Lower leg skin (tissue), 4 donors: ENCODE measurements at regions not wholly inside any gene's neighbourhood (a gene's known extent, or its start where the extent isn't known, plus 50 kb on each side); places are given as distances from the start of the nearest gene placed in this dataset.
"Not testable (repeated sequence)": the region's sequence is repeated elsewhere in the genome, so short reads cannot be mapped to it uniquely, and the experiment has no call there.

Source experiments
- DNase-seq, 2 donors: peaks; one replicate each; pipeline ENCODE4 v3.0.0-alpha.2; 2019; ENCODE audit warnings: low spot score in 2 of 2
- H3K4me3 ChIP-seq: fragments of 200-600 bp; sonication (generic); 2 replicates; pipeline ENCODE4 v1.5.1; 2017; ENCODE audit warnings: mild to moderate bottlenecking, low read depth; ENCODE audit not compliant: poor library complexity, severe bottlenecking
- POLR2A ChIP-seq, 2 donors: fragments of 450-650 bp; IDR thresholded peaks; one replicate each; pipeline ENCODE4 v1.6.1; 2016 to 2017; ENCODE audit warnings: antibody characterized with exemption in 2 of 2, mild to moderate bottlenecking in 1 of 2, moderate library complexity in 1 of 2
- WGBS, 2 donors: methylation state at CpG; one replicate each; pipeline ENCODE4 v1.1.5; 2018; 5-methylcytosine and 5-hydroxymethylcytosine counted together
- intact Hi-C: fragments of 100-400 bp; cut with DNase I; formaldehyde crosslinking; loops from one replicate; pipeline ENCODE4 v1.15.0; 2023; ENCODE audit warnings: low total_unique reads
- TF ChIP-seq, protein P1 (sequence below), 3 donors: fragments of 450-650 bp; IDR thresholded peaks; one replicate each; pipeline ENCODE4 v1.5.1; 2016; ENCODE audit warnings: antibody characterized with exemption in 3 of 3, mild to moderate bottlenecking in 3 of 3, moderate library complexity in 2 of 3

DNA sequence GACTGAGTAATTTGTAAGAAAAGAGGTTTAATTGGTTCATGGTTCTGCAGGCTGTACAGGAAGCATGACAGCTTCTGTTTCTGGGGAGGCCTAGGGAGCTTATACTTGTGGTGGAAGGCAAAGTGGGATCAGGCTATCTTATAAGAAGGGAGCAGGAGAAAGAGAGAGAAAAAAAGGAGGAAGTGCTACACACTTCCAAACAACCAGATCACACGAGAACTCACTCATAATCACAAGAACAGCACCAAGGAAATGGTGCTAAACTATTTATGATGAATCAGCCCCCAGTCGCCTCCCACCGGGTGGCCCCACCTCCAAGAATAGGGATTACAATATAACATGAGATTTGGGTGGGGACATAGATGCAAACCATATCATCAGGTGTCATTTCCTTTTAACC, 89.1 kb upstream of the KCNMA1 start:
- TF ChIP-seq, protein P1, sequence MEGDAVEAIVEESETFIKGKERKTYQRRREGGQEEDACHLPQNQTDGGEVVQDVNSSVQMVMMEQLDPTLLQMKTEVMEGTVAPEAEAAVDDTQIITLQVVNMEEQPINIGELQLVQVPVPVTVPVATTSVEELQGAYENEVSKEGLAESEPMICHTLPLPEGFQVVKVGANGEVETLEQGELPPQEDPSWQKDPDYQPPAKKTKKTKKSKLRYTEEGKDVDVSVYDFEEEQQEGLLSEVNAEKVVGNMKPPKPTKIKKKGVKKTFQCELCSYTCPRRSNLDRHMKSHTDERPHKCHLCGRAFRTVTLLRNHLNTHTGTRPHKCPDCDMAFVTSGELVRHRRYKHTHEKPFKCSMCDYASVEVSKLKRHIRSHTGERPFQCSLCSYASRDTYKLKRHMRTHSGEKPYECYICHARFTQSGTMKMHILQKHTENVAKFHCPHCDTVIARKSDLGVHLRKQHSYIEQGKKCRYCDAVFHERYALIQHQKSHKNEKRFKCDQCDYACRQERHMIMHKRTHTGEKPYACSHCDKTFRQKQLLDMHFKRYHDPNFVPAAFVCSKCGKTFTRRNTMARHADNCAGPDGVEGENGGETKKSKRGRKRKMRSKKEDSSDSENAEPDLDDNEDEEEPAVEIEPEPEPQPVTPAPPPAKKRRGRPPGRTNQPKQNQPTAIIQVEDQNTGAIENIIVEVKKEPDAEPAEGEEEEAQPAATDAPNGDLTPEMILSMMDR (IDR thresholded peaks at IDR 0.05), result no peak
- TF ChIP-seq POLR2A (IDR thresholded peaks at IDR 0.05), result no peak
- intact Hi-C loops, result no loop called here
- 85 to 87% methylated on average over 3 of the region's 3 CpGs for WGBS, 2 donors
- no peak overlapping the region for H3K4me3 ChIP-seq
- DNase-seq, result no peak

DNA sequence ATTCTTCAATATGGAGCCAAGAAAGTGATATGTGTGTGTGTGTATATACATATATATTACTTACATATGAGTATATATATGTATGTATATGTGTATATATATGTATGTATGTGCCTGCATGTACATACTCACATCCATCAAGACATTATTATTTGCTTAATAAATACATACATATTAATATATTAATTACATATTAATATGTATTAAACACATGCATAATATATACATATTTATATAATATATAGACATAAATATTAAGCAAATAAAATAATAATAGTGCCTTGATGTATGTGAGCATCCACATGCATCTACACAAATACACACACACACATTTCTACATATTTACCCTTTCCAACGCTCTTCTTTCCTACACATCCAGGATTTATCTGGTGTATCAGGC, 88.7 kb upstream of the KCNMA1 start:
- DNase-seq, result no peak
- 95 to 98% methylated on average over 1 of the region's 1 CpG for WGBS, 2 donors
- no peak for TF ChIP-seq POLR2A (IDR thresholded peaks at IDR 0.05)
- TF ChIP-seq, protein P1 (IDR thresholded peaks at IDR 0.05), result no peak
- H3K4me3 ChIP-seq, result no peak overlapping the region
- intact Hi-C loops, result no loop called here

DNA sequence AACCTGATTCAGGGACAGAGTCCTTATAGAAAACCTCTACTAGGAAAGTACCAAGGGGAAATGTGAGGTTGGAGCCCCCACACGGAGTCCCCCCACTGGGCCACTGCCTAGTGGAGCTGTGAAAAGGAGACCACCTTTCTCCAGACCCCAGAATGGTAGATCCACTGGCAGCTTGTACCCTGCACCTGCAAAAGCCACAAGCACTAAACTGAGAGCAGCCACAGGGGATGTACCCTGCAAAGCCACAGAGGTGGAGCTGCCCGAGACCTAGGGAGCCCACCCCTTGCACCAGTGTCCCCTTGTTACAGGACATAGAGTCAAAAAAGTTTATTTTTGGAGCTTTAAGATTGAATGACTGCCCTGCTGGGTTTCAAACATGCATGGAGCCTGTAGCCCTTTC, 87.2 kb upstream of the KCNMA1 start:
- intact Hi-C loops, result no loop called here
- H3K4me3 ChIP-seq, result no peak overlapping the region
- 88 to 96% methylated on average over 2 of the region's 2 CpGs for WGBS, 2 donors
- TF ChIP-seq, protein P1 (IDR thresholded peaks at IDR 0.05), result no peak
- TF ChIP-seq POLR2A (IDR thresholded peaks at IDR 0.05), result no peak
- peak in 1 of 2 donors; percentile 57 for DNase-seq

DNA sequence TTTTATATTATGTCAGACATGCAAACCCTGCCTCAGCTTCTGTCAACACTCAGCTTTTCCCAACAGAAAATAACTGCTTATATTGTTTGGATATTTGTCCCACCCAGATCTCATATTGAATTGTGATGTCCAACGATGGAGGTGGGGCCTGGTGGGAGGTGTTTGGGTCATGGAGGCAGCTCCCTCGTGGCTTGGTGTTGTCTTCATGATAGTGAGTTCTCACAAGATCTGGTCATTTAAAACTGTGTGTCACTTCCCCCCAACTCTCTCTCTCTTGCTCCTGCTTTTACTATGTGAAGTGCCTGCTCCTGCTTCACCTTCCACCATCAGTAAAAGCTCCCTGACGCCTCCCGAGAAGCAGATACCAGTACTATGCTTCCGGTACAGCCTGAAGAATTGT, 85.8 kb upstream of the KCNMA1 start:
- WGBS, 2 donors, result 73 to 75% methylated on average over 5 of the region's 5 CpGs
- H3K4me3 ChIP-seq, result no peak overlapping the region
- intact Hi-C loops, result no loop called here
- no peak for TF ChIP-seq POLR2A (IDR thresholded peaks at IDR 0.05)
- TF ChIP-seq, protein P1 (IDR thresholded peaks at IDR 0.05), result no peak
- peak in 1 of 2 donors; percentile 54 for DNase-seq

DNA sequence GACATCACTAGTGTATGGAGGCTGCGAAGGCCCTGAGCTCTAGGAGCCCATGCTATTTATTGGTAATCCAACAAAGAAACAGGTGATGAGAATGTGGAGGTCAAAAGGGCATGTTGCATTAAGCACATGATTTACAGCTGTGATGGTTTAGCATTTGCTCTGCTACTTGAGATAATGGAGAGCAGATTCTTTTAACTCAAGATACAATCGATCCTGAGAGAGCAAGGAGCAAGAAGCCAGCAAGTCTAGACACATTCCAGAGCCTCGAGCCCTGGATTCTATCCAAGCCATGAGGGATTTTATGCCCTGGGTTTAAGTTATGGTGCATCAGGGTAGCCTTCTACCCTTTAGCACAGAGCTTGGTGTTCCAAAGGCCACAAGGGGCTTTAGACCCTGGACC, 85.3 kb upstream of the KCNMA1 start:
- 35% methylated on average over 3 of the region's 3 CpGs for WGBS, 2 donors
- DNase-seq, result peak in 1 of 2 donors; percentile 49
- H3K4me3 ChIP-seq, intact Hi-C loops: not testable (repeated sequence)

- 86 to 96% methylated on average over 3 of the region's 3 CpGs for WGBS, 2 donors
These were observed 84.2 kb upstream of the KCNMA1 start for GRCh38 chr10:77721815-77722214.

More at GRCh38 chr10:77721815-77722214, 84.2 kb upstream of the KCNMA1 start:
- no peak overlapping the region for H3K4me3 ChIP-seq
- intact Hi-C loops, result no loop called here
- DNase-seq, result no peak
- no peak for TF ChIP-seq POLR2A (IDR thresholded peaks at IDR 0.05)
- TF ChIP-seq, protein P1 (IDR thresholded peaks at IDR 0.05), result no peak
